ENCODE measurements at regions not wholly inside any gene's neighbourhood (a gene's known extent, or its start where the extent isn't known, plus 50 kb on each side); places are given as distances from the start of the nearest gene placed in this dataset.

- no peak for TF ChIP-seq EZH2phosphoT487 (IDR thresholded peaks at IDR 0.05; ENCODE audit: low read depth, severe bottlenecking, unreplicated experiment)
- TF ChIP-seq, protein P1, sequence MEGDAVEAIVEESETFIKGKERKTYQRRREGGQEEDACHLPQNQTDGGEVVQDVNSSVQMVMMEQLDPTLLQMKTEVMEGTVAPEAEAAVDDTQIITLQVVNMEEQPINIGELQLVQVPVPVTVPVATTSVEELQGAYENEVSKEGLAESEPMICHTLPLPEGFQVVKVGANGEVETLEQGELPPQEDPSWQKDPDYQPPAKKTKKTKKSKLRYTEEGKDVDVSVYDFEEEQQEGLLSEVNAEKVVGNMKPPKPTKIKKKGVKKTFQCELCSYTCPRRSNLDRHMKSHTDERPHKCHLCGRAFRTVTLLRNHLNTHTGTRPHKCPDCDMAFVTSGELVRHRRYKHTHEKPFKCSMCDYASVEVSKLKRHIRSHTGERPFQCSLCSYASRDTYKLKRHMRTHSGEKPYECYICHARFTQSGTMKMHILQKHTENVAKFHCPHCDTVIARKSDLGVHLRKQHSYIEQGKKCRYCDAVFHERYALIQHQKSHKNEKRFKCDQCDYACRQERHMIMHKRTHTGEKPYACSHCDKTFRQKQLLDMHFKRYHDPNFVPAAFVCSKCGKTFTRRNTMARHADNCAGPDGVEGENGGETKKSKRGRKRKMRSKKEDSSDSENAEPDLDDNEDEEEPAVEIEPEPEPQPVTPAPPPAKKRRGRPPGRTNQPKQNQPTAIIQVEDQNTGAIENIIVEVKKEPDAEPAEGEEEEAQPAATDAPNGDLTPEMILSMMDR (IDR thresholded peaks at IDR 0.05; ENCODE audit: poor library complexity), result no peak
Measured at GRCh38 chr2:56714400-56714799, 530.6 kb downstream of the CCDC85A start.

Data from hepatocyte (in vitro differentiated cells).